Frontal cortex (tissue), 3 donors: ENCODE measurements at regions not wholly inside any gene's neighbourhood (a gene's known extent, or its start where the extent isn't known, plus 50 kb on each side); places are given as distances from the start of the nearest gene placed in this dataset.
A peak's percentile ranks its signal among the peaks of the same experiment; 100 is the strongest.
"Not testable (repeated sequence)": the region's sequence is repeated elsewhere in the genome, so short reads cannot be mapped to it uniquely, and the experiment has no call there.

Experiments
- DNase-seq, 2 donors: peaks; one replicate each; pipeline ENCODE4 v3.0.0; 2012; ENCODE audit warnings: low spot score in 2 of 2
- FAIRE-seq: peaks from 2 replicates; lab custom pipeline; 2012; peaks lifted over from hg19 to GRCh38; lab: Jason Lieb, UNC
- donor health status: control.
- donor health status: control.
- donor health status: control.

DNA sequence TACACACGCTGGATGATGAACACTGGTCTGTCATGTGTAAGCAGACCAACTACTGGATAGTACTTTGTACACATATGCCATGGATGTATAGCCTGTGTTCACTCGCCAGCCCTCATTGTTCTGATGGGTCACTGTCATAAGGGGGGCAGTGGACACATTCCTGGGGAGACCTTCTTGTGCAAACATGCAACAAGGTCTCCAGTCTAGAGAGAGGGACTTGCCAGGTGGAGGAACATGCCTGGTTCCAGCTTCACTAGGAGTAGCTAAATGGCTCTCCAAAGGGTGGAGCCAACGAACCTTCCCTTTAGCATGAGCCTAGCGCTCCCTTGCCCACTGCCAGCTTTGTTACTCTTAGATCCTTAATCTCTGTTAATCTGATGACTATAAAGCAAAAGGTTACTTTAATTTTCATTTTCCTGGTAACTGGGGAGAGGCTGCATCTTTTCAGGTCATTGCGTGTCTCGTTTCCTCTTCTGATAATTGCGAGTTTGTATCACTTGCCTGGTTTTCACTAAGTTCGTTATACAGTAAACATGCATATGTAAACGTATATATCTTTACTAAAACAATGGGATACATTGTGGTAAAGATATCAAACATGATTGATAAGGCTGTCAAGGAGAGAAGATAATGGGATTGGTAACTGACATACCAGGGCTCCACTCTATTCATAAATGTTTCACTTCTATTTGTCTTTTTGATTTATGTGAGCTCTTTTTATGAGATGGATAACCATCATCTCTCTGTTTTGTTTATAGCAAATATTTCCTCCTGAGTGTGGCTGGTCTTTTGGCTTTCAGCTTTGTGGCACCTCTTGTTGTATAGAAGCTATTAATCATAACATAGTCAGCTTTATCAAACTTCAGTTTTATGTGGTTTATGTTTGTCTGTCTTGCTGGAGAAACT is 235.2 kb upstream of the SGCG start:
- no peak for DNase-seq
- FAIRE-seq: no peak

DNA sequence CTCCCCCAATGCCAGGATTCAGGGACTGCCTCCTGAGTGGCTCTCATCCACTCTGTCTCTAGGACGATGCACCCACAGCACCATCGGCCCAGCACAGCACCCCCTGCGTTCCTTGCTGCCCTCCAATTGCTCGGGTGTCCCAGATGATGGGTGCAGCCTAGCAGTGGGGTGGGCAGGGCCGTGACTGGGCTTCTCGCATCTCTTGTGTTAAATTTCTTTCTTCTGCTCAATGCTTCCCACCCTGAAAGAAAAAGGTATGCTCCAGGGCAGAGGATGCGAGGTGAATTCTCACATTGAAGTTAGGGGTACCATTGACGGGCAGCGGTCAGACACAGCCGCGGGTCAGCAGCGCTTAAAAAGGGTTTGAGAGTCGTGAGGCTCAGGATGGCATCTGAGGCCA is 232.4 kb upstream of the SGCG start:
- no peak for DNase-seq
- no peak for FAIRE-seq

DNA sequence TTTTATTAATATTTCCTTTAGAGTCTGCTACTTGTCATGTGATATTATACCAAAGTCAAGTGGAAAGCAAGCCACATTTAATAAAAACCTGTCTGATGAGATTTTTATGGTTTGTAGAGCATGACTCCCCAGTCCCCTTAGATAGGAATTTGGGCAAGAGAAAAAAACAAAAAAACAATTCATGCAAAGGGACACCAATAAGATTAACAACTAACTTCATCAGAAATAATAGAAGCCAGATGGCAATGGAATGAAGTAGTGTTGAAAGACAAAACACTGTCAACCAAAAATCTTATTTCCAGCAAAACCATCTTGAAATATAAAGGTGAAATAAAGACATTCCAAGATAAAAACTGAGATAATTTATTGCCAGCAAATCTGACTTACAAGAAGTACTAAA is 228.8 kb upstream of the SGCG start:
- DNase-seq, FAIRE-seq: not testable (repeated sequence)

DNA sequence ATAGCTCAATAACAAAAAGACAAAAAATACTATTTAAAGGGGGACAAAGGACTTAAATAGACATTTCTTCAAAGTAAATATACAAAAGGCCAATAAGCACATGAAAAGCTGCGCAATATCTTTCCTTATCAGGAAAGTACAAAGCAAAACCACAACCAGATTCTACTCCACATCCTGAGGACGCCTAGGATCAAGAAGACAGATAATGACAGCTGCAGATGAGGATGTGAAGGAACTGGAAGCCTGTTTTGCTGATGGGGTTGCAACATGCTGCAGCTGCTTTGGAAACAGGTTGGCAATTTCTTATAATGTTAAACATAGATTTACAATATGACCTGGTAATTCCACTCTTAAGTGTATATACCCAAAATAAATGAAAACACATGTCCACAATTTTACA is 225.6 kb upstream of the SGCG start:
- FAIRE-seq: peak; percentile 56
- DNase-seq: not testable (repeated sequence)

DNA sequence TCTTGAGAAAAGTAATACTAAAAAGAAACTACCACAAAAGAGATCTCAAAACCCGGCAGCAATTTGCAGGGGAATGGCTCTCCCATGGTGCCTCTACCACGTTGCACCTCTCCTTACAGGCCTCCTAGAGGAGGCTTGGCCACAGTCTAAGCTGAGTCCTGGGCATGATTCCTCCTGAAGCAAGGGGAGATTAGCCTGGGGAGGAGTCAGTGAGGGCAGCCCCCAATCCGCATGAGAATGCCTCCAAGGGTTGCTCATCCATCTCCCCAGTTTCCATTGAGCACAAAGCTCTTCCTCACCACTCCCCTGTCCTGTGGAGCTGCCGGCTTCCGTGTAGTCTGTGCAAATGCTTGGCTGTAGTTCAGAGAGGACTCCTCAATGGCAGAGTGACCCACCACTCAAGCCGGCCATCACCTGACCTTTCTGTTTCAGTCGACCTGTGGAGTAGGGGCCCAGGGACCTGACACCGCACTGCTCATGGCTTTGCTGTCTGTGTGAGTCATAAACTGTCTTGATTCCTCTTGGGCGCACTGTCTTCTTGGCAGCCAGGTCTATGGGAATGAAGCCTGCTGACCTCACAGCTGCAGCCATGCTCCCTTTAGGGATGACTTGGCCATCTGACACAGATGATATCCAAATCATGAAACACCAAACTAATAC is 224.2 kb upstream of the SGCG start:
- not testable (repeated sequence) for FAIRE-seq, DNase-seq

DNA sequence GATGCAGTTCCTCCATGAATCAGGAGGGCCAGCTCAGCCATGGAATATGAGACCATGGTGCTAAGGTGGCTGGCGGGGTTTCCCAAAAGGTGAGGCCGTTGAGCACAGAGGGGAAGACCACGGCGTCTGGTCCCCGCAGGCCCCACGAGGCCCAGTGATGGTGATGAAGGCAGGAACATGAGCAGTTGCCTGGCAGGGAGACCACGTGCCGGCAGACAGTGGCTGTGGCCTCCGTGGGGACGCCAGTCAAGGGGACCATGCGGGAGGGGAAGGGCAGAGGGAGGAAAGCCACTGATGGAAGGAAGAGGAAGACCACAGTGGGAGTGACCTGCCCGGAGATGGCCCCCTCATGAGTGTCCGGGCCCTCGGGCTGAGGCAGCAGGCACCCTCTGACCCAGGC is 220.9 kb upstream of the SGCG start:
- FAIRE-seq, DNase-seq: not testable (repeated sequence)

DNA sequence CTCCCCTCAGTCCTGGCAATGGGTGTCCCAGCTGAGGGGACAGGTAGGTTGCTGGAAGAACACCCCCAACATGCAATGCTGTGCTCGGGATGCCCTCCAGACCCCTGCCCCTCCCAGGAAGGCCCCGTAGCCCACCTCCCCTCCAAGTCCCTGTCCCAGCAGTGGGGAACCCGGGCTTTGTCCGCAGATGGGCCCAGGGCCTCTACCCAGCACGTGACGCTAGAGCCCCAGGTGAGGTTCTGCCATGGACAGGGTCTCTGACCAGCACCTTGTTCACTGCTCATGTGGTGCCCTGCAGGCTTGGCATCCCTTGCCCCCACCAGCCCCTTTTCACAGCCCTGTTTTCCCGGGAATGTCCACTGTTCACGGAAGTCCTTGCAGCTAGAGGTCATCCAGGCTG is 220.0 kb upstream of the SGCG start:
- DNase-seq (no peak), FAIRE-seq (no peak)

DNA sequence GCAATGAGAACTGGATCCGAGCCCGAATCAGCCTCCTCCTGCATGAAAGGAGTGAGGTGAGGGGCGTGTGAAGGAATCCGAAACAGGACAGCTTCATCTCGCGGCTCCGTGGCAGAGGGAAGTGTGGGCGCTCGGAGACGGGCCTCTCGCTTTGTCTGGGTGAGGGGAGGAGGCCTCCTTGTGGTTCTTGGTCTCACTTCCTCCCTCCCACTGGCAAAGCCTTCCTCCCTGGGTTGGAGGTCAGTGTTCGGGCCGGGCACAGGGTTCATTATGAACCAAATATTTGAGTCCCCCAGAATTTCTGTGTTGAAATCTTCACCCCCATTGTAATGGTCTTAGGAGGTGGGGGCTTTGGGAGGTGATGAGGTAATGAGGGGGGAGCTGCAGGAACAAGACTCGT is 219.4 kb upstream of the SGCG start:
- not testable (repeated sequence) for FAIRE-seq, DNase-seq

DNA sequence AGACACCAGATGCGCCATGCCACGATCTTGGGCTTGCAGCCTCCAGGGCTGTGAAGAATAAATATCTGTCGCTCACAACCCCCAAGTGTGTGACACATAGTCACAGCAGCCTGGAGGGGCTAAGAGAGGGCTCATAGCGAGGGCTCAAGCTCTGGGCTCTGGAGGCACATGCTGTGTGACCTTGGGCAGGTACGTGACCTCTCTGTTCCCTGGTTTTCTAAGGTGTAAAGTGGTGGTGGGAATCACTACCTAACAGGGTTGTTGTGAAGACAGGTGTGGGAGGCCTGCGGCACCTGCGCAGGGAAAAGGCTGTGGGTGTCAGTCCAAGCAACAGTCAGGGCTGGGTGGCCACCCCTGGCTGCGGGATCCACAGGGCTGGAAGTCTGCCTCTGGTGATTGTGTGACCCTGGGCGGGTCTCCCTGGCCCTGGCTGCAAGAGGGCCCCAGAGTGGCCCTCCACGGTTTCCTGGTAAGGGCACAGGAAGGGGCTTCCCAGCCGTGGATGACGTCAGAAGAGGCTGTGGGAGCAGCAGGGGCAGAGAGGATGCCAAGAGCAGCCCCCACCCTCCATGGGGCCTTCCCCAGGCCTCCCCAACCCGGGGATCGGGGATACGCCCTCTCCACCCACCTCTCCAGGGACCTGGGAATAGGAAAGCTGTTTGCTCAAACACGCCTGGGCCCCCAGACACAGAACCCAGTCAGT is 218.8 kb upstream of the SGCG start:
- no peak for DNase-seq
- no peak for FAIRE-seq

DNA sequence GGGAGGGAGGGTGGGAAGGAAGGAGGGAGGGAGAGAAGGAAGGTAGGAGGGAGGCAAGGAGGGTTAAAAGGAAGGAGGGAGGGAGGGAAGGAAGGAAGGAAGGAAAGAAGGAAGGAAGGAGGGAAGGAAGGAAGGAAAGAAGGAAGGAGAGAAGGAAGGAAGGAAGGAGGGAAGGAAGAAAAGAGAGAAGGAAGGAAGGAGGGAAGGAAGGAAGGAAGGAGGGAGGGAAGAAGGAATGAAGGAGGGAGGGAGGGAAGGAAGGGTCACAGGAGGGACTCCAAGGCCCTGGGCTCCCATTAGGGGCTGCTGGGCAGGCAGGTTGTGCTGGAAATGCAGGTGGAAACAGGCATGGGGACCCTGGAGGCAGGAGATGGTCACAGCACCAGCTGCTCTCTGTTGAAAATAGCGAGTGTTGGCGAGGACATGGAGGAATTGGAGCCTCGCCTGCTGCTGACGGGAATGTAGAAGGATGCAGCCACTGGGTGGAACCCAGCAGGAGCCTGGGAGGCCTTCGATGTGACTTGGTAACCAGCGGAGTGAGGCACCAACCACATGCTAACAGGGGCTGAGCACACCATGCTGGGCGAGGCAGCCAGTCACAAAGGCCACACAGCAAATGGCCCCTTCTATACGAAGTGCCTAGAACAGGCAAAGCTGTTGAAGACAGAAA is 217.3 kb upstream of the SGCG start:
- FAIRE-seq, DNase-seq: not testable (repeated sequence)

DNA sequence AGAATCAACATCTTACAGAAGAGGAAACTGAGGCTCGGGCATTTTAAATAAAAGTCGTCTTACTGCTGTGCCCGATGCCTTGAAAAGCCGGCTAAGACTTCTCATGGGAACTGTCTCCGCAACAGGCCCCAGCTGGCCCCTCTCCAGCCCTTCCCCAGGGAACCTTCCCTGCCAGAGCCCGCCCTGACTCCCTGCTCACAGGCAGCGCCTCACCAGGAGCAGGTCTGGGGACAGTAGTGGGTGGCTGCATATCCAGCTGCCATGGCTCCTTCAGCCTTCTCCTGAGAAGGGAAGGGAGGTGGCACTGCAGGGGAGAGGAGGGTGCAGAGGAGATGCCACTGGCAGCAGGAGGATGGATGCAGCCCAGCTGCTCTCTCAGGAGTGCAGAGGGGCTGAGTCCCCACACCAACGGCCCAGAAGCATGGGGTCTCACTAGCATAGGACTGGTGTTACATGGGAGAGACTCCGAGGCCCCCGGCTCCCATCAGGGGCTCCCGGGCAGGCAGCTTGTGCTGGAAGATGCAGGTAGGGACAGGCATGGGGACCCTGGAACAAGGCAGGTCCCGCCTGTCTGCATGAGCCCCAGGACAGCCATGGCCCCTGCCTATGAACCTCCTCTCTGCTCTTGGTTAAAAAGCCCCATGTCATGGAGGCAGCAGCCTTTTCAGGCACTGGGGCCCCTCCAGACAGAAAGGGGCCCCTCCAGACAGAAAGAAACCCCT is 216.4 kb upstream of the SGCG start:
- FAIRE-seq (no peak), DNase-seq (no peak)

DNA sequence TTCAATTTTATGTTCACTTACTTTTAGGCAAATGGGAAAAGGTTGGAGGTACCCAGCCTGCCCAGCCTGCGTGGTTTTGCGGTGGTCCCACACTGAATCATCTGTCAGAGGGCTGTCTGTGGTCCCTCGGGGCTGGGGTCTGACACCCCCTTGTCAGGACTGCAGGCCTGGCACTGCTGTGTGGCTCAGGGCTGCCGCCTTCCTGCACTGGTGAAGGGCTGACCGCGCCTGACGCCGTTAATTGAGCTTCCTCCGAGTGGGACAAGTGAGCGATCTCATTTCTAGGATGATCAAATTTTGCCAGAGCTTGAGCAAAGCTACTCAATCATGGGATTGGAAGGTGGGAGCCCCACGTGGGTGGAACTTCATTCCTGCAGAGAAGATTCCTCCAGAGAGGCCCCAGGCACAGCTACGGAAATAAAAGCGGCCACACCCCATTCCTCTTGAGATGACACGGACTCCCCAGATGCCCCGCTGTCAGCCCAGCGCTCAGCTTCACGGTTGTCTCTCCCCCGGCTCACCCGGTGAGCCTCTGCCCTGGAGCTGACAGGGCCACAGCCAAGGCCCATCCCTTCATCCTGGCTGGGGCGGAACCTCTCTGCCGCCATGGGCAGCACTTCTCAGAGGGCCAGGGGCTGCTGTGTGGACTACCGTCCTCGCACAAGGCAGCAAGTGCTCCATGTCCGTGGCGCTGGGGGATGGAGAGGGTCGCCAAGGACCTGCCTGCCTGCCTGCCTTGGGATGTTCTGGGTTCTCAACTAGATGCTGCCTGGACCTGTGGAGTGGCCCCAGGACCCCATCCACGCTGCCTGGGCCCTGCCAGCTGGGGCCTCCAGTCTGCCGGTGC is 215.5 kb upstream of the SGCG start:
- not testable (repeated sequence) for DNase-seq, FAIRE-seq

DNA sequence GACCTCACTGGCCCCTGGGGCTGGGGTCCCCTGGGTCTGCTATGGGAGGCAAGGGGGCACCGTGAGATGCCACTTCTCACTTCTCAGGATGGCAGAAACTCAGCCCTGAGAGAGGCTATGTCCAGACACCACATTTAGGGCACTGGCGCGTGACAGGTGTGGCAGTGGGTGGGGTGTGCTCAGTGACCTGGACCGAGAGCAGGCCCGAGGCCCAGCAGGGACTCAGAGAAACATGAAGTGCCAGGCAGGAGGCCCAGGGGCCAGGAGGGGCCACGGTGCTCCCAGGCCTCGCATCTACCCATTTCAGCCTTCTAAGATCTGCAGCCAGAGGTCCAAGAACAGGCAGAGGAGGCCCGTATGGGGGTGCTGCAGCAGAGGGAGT is 214.9 kb upstream of the SGCG start:
- not testable (repeated sequence) for FAIRE-seq, DNase-seq

DNA sequence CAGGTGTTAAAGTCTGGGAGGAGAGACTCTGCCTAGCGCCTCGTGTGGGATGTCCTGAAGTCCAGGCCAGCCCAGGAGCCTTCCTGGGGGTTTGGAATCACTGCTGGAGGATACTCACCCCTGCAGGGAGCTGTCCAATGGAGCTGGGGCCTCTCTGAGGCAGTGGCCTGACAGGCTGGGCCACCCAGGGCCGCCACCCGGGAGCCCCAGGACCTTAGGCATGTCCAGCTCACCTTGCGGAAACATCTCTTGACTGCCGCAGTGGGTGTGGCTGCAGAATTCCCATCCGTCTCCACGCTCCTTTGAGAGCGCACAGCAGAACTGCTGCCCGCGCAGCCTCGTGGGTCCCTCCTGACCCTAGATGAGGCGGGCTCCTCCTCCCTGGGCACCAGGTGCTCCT is 214.0 kb upstream of the SGCG start:
- not testable (repeated sequence) for FAIRE-seq, DNase-seq

DNA sequence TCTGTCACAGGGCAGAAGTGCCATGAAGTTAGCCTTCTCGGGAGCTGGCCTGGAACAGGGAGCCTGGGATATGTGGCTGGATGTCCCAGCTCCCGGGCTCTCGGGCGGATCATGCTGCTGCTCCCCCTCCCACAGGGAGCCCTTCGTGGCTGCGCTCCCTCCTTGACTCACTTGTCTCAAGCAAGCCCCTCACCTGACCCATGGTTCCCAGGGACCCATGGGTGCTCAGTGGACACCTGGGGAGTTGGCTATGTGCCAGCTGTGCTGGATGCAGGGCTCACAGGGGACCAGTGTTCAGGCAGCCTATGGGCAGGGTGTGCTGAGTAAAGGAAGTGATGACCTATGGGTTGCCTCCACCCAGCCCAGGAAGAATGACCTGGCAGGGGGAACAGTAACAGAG is 213.1 kb upstream of the SGCG start:
- DNase-seq (no peak), FAIRE-seq (no peak)

DNA sequence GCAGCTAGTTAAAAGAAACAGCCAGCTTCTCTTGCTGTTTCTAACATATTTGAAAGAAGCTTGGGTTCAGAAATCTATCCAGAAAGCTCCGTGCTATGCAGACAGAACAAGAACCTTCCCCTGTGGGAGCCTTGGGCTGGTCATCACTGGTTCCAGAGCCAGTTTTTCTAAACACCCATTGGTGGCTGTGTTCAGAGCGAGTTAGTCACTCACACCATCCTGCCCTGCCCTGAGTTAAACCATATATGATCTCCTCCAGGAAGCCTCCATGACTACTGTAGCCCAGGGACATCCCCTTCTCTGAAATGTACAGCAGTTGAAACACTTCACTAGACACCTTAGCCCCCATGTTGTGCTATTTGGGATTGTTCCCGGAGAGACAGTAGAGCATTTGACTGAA is 200.8 kb upstream of the SGCG start:
- FAIRE-seq: no peak

DNA sequence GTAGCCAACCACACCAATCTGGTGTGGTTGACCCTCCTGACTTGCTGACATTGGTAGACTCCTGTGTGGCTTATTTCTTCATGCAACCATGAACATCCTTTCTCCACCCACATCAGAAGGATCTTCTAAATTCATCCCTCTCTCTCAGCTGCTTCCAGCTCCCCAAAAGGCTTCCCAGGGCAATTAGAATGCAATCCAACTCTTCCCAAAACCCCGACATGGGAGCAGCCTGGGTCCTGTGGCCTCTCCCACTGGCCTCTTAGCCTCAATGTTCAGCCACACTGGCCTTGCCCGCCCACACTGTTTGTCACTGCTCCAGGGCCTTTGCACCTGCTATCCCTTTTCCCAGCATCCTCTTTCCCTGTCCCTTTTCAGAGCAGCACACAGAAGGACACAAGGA is 199.8 kb upstream of the SGCG start:
- no peak for FAIRE-seq
- DNase-seq: no peak

More for the DNA sequence above, 200.8 kb upstream of the SGCG start:
- DNase-seq: no peak

DNA sequence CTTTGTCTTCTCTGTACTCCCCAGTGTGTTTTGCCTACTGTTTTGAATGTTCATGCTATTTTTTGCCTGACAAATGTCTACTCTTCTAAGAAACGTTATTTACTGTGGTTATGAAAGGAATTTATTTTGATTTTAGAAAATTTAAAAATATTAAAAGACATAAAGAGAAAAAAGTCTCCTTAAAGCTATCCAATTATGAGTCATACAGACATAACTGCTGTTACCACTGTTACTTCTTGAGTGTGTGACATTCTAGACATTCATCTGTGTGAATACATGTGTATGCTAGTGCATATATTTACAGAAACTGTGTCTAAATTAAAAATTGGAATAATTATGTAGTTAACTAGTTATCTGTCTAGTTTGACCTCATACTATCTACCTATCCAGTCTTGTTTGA is 187.6 kb upstream of the SGCG start:
- DNase-seq: no peak
- no peak for FAIRE-seq

DNA sequence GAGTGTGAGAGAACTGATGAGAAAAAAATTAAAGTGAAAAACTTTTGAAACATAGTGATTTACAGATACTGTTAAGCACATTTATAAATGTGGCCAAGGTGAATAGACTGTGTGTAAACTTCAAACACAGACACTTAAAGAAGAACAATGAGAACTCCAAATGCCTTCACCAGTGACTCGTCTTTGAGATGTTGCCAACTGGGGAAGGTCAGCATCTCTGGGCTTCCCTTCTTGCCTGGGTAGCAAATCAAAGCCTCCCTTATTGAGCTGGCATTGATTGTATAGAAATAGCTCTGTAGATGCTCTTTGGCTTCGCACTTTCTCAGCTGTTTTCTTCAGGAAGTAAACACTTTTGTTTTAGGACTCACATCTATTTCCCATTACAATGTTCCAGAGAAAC is 177.3 kb upstream of the SGCG start:
- FAIRE-seq (no peak), DNase-seq (no peak)
